GM21528 (cell line): ENCODE measurements at regions not wholly inside any gene's neighbourhood (a gene's known extent, or its start where the extent isn't known, plus 50 kb on each side); places are given as distances from the start of the nearest gene placed in this dataset.
"Not testable (repeated sequence)": the region's sequence is repeated elsewhere in the genome, so short reads cannot be mapped to it uniquely, and the experiment has no call there.

Experiments used
- ATAC-seq: cut with Tn5 transposase; IDR thresholded peaks from one replicate; pipeline ENCODE4 v1.9.1; 2021; ENCODE audit warnings: mild to moderate bottlenecking, moderate library complexity; ENCODE audit not compliant: unreplicated experiment, low FRiP score

DNA sequence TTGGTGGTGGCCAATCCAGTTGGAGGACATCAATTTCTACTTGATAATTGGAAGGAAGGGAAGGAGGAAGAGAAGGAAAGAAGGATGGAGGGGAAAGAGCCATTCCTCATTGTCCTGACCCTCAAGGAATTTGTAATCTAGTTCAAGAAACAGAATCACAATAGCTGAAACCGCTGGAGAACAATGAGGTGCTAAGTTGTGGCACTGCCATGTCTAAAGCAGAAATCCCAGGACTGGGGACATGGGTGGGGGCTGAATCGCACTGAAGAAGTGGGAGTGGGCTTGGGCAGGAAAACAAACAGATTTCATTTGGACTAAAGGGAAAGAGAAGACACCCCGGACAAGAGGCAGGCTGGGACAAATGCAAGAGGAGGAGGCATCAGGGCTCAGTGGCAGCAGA lies 183.6 kb downstream of the UACA start:
- no peak for ATAC-seq

DNA sequence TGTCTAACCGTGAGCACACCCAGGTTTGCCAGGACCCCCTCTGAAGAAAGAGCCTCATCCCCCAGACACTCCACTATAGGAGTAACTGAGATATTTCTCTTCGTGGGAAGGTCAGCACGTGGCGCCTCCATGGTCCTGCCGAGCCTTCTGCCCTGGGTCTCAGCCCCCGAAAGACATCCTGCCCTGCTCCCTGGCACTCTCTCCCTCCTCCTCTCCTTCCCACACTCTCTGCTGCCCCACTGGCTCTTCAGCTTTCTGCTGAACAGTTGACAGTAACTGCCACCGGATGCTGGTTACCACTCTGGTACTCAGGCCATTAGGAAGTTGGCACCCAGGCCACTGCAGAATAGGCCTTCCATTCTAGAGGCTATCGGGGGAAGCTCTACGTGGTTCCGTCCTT lies 185.2 kb downstream of the UACA start:
- ATAC-seq = no peak

DNA sequence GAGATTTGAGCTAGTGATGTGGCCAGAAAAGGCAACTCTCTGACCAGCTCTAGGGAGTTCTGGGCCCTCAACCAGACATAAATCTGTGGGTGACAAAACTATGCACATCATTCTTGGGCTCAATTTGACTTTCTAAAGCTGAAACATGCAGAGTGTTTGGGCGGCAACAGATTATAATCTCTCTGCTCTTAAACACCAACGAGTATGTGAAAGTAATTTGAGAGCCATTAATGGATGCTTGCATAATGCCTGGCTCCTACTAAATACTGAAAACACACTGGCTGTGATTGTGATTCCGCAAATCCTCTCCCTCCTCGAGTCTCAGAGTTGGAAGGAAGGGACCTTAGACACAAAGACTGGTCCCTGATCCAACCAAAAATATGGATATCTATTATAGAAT lies 186.7 kb downstream of the UACA start:
- ATAC-seq = no peak

DNA sequence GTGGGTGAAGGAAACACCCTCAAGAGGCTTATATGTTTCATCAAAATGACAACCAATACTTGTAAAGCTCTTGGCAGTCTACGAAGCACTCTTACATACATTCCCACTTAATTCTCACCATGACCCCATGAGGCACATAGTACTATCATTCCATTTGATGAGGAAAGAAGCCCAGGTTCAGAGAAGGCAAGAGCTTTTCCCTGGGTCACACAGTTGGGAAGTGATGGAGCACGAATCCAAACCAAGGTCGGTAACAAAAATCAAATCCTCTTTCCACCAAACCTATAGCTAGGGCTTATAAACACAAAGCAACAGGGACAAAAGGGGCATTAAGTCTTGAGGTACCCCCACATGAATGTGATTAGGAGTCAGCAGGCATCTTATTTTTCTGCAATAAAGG lies 187.1 kb downstream of the UACA start:
- ATAC-seq = no peak

DNA sequence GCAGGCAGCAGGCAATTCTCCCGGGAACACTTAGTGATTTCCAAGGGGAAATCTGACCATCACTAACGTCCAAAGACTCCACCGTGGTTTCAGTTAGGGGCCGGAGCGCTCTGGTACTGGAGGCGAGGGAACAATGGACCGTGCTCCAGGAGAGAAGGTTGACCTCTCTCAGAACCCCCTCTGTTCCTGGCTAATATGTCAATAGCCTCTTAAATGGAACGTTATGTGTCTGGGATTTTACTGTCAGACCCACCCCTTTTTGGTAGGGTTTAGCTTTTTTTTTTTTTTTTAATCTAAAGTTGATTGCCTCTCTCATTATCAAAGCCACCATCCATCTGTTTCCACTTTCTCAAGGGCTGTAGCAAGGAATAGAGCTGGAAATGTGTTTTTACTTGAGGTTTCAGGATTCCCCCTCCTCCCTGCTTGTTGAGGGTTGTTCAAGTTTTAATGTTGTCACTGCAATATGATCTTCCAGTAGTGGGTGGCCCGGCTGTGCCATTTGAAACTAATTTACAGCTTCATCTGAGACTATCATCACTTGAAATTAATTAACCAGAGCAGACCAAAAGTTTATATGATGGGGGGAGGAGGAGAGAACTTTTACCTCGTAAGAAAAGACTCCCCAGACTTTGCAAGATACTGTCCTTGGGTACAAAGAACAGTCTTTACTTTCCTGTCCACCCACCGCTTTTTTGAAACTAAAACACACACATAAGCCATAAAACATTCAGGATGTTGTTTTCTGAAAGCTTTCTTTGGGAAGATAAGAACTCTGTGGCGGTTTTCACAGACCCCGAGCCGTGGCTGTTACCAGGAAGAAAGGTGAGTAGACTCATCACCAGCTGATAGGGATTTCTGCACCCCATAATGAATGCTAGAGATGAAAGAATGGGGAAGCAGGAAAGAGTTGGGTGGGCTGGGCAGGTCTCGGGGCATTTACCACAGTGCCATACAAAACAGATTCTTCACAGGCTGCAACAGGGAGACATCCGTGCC lies 187.8 kb downstream of the UACA start:
- no peak for ATAC-seq

DNA sequence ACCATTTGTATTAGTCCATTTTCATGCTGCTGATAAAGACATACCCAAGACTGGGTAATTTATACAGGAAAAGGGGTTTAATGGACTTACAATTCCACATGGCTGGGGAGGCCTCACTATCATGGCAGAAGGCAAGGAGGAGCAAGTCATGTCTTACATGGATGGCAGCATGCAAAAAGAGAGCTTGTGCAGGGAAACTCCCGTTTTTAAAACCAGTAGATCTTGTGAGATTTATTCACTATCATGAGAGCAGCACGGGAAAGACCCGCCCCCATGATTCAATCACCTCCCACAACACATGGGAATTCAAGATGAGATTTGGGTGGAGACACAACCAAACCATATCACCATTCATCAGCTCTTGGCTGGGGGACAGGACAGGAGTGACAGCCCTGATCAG lies 189.0 kb downstream of the UACA start:
- not testable (repeated sequence) for ATAC-seq

DNA sequence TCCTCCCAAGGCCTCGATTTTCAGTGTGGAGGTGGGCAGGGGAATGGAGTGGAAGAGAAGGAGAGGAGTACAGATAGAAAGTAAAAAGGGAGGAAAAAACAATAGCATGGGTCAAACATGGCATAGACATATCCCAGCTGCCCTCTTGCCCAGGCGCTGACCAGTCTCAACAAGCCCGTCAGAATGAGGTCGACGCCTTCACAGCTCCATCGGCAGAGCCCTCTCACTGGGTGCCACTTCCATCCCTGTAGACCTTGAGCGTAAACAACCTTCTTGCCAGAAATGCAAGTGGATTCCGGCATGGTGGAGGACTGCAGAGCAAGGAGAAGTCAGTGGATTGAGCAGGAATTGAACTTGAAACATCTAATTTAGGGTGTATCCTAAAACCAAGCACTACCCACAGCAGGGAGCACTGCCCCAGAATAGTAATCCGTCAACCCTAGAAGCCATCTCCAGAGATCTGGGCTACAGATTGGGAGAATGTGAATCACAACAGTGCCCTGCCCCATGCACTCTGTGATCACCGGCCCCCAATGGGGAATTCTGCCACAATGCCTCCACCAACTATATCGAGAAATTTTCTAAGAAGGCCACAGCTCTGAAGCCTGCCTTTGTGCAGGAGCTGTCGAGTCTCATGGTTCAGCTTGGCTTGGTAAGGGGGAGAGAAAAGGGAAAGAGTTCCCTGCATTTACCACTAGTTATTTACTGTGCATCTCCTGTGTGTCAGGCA lies 190.1 kb downstream of the UACA start:
- ATAC-seq = no peak

DNA sequence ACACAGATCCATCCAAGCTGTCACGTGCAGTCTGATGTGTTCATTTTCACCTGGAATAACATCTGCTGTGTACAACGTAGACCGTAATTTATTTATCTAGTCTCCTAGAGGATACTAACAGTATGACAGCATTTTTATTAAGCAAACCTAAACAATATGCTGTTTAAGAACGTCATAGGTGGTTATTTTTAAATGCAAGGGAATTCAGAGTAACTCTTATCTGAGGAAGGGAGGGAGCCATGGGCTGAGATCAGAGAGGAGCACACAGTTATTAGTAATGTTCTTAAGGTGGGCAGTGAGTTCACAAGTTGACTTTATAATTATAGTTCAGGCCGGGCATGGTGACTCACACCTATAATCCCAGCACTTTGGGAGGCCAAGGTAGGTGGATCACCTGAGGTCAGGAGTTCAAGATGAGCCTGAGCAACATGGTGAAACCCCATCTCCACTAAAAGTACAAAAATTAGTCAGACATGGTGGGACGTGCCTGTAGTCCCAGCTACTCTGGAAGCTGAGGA lies 193.6 kb downstream of the UACA start:
- no peak for ATAC-seq

DNA sequence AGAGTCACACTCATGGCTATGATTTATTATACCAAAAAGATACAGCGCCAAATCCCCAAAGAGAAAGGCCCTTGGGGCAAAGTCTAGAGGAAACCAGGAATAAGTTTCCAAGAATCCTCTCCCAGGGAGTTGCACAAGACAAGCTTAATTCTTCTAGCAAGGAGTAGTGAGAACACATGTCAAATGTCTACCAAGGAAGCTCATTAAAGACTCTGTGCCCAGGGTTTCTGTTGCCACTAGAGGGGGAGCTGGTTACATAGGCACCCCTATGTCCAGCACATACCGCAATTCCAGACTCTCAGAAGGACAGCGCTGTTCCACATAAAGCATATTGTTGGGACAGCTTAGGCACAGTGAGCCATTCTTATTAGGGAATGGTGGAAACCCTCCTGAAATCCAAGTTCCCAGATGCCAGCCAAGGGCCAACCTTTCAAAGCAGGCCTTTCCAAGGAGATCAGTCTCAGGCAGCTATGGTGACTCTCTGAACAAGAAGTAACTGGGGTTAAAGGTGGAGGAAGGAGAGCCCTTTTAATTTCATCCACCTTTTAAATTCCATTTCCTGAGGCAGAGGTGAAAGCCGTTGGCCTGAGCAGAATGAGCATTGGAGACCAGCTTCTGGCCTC lies 194.2 kb downstream of the UACA start:
- no peak for ATAC-seq

DNA sequence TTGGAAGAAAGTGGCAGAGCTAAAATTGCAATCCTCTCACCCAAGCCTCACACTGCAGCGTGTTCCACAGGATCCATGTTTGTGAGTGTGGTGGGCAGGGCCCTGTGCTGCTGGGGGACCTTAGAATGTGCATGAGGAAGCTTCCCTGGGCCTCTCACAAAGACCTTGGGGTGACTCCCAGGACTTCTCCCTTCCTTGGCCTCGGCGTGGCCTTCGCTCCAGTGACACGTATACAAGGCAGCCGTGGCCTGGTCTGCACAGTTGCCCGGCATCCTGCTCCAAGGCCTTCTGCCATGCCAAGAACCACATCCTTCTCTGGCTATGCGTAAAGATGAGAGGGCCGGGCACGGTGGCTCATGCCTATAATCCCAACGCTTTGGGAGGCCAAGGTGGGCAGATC lies 196.4 kb downstream of the UACA start:
- ATAC-seq = no peak

DNA sequence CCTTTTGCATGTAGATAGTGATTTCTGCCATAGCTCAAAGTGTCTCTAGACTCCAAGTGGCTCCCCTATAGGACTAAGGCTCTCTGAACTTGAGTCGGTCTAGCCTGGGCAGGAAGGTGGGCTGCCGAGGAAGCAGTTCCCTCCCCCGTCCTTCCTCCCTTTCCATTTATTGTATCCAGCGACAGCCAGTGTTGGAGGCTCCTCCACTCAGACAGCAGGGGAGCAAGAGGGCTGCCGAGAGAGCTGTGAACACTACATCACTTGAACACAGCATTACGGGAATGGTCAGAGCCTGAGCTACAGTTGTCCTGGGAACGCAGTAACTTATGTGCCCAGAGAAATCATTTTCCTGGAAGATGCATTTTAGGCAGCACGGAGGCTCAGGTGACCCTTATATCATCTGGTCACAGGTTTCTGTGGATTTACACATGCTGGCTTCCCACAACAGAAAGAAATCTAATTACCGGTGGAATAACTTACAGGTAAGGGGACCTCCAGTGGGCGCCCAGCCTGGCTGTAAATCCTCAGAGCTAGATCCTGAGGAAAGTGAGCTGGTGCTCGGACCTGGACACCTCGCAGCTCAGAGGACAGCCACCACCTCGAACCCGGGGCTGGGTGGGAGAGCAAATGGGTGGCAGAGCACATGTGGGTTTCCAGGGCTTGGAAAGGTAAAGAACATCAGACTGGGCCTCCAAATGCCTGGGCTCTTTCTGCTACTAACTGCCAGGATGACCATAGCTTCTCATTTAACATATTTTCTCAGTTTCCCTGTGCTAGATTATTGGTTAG lies 197.1 kb downstream of the UACA start:
- no peak for ATAC-seq

DNA sequence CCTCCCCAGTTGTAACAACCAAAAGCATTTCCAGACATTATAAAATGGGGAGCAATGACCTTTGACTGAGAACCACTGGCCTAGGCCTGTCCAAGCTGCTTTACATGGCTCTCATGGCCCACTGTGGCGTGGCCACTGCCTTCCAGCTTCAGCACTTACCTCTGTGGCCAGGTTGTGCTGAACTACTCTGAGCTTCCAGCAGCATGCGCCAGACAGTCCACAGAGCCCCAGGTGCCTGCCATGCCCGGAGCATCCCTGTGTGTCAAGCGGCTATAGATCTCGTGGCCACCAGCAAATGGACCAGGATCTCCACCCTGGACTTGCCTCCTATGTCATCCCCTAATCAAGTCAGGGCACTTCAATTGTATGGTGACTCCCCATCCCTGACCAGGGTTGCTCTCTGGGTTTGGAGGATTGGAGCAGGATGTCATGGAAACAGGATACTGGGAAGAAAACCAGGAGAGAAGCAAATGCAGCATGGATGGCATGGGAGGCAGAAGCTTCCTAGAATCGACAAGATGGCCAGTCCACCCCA lies 199.7 kb downstream of the UACA start:
- no peak for ATAC-seq

DNA sequence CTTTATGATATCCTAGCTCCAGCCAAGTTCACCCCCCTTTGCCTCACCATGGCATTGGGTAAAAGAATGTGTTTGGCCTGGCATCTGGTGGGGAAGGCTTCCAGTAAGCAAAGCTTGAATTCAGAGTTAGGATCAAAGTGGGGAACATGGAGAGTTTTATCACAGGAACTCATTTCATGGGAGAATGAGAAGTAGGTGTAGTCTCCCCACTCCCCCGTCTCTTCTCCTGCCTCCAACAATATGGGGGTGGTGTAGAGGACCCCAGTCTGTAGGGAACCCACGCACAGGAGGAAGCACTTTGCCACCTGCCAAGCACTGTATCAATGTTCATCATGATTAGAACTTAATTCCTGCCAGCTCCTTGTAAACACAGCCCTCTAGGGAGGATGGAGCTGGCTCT lies 200.5 kb downstream of the UACA start:
- ATAC-seq = no peak

DNA sequence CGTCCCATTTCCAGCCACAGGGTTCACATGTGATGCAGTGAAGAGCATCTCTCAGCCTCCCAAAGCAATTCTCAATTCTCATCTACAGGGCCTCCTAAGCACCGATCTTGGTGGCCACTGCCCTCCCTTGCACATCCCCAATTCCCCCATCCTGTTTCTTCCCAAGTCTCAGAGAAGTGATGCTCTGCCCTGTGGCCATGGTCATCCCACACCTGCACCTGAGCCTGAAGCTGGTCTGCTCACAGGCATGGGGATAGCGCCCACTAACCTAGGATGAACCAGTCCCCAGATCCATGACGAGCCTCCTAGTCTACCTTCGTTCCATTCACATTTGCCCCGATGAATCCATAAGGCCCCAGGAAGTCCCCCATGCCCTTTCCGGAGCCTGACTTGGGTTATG lies 201.5 kb downstream of the UACA start:
- no peak for ATAC-seq

DNA sequence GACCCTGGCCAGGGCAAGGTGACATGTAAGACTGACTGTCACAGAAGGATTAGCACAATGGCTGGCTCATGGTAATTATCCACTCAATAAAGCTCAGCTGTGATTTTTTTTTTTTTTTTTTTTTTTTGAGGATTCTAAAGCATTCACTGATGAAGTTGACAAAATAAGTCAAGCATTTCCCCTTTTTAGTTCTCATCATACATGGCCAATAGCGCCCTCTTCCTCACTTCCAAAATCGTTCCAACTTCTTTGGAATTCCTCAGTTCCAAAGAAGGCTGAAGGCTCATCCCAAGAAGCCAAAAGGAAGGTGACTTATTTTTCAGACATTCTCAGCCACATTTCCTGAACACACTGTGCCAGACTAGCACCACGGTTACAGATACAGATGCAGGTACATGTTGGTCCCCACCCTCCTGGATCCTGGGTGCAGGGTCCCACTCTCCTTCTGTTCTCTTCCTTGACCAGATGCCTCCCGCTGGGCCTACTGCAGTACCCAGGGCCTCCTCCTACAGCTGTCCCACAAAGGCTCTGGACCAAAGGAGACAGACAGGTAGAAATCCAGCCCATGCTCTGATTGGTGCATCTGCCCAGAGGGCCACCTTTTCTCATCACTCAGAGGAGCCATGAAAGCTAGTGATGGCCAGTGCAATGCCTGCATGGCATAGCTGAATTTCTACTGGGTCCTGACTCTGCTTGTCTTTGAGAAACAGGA lies 202.6 kb downstream of the UACA start:
- ATAC-seq = no peak

DNA sequence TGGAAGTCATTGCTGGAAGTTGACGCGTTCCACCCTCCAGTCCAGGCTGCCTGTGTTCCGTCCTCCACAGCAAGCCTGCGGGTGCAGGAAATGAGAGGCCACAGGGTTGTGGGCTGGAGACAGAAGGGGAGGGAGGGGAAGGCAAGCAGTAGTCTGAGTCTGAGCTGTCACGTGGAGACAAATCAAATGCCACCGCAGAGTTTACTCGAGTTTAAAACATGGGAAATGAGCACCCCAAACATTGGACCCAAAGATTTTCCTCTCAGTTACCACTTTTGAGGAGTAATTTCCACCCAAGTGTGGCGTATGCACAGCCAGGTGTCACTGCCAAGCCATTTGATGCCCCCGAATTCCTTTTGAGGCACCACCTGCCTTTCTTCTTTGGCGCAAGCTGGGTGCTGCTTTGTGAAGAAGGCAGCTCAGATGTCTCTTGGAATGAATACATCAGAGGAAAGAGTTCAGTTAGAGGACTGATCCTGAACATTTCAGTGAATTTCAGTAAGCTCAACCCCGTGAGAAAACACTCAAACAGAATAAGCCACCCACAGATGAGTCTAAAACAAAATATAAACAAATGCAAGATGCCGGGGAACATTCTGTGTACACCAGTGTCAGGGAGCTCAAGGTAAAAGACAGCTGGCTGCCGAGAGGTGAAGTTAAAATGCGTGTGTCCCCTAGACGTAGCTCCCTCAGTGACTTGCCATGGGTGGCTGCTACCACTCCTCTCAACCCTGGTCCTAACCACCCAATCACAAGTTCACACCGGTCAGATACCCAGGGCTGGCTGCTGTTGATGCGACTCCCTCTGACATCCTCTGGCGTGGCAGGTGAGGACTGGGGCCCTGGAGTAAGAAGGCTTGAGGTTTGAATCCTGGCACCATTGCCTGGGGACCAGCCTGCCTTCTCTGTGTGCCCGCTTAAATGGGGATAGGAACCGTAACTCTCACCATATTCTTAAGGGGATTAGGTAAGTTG lies 203.8 kb downstream of the UACA start:
- ATAC-seq = no peak

DNA sequence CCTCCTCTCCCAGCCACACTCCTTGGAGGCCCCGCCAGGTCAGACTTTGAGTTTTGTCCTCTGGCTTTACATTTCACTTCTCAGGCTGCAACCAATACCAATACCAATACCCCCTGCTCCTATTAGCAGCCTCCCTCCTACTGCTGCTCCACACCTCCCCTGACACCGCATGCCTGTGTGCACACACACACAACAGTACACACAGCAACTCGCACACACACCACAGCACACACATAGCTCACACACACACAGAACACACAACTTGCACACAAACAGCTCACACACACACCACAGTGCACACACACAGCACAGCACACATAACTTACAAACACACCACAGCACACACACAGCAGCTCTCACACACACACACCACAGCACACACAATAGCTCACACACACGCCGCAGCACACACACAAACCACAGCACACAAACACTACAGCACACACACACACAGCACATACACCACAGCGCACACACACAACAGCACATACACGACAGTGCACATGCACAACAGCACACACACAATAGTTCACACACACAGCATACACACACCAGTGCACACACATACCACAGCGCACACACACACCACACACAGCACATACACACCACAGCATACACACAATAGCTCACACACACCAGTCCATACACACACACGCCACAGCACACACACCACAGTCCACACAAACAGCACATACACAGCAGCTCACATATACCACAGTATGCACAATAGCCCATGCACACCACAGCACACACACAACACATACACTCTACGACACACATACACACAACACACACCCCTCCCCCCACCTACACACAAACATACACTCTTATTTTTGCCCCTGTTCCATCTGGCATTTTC lies 204.7 kb downstream of the UACA start:
- ATAC-seq = no peak
